Liver (tissue), 3 donors: ENCODE measurements at regions not wholly inside any gene's neighbourhood (a gene's known extent, or its start where the extent isn't known, plus 50 kb on each side); places are given as distances from the start of the nearest gene placed in this dataset.

Source experiments
- EGR1 ChIP-seq, 2 donors: IDR thresholded peaks; 2 replicates each; pipeline ENCODE4 v1.6.1; 2016 to 2018; ENCODE audit warnings: antibody characterized with exemption in 2 of 2, low read depth in 2 of 2
- FOXA1 ChIP-seq: IDR thresholded peaks from 2 replicates; pipeline ENCODE4 v1.6.1; 2016; ENCODE audit warnings: antibody characterized with exemption
- GABPA ChIP-seq, 2 donors: IDR thresholded peaks in 1 of 2; conservative IDR thresholded peaks in 1 of 2; 2 replicates each; pipeline ENCODE4 v1.6.1; 2016; ENCODE audit warnings: antibody characterized with exemption in 2 of 2, mild to moderate bottlenecking in 1 of 2, moderate library complexity in 1 of 2
- JUND ChIP-seq, 2 donors: IDR thresholded peaks; 2 replicates each; pipeline ENCODE4 v1.6.1; 2016; ENCODE audit warnings: antibody characterized with exemption in 2 of 2
- RAD21 ChIP-seq, 2 donors: IDR thresholded peaks; 2 replicates each; pipeline ENCODE4 v1.6.1; 2016; ENCODE audit warnings: antibody characterized with exemption in 2 of 2, mild to moderate bottlenecking in 2 of 2
- SP1 ChIP-seq: IDR thresholded peaks from 2 replicates; pipeline ENCODE4 v1.6.1; 2018; ENCODE audit warnings: antibody characterized with exemption, mild to moderate bottlenecking
- TAF1 ChIP-seq: conservative IDR thresholded peaks from 2 replicates; pipeline ENCODE4 v1.6.1; 2016; ENCODE audit warnings: antibody characterized with exemption, mild to moderate bottlenecking
- TF ChIP-seq, protein P1 (sequence below): IDR thresholded peaks from 2 replicates; pipeline ENCODE4 v1.6.1; 2016; ENCODE audit warnings: antibody characterized with exemption
- TF ChIP-seq, protein P2 (sequence below): fragments of 150-350 bp; IDR thresholded peaks from 2 replicates; pipeline ENCODE4 v1.5.1; 2017; ENCODE audit warnings: improper control_type of control experiment, low read depth, low read length; ENCODE audit not compliant: missing input control
- TF ChIP-seq, protein P3 (sequence below): IDR thresholded peaks from 2 replicates; pipeline ENCODE4 v1.6.1; 2016; ENCODE audit warnings: antibody characterized with exemption, mild to moderate bottlenecking
- TF ChIP-seq, protein P4 (sequence below): IDR thresholded peaks from 2 replicates; pipeline ENCODE4 v1.6.1; 2016; ENCODE audit warnings: antibody characterized with exemption
- donor health status: healthy.
- donor health status: healthy.

DNA sequence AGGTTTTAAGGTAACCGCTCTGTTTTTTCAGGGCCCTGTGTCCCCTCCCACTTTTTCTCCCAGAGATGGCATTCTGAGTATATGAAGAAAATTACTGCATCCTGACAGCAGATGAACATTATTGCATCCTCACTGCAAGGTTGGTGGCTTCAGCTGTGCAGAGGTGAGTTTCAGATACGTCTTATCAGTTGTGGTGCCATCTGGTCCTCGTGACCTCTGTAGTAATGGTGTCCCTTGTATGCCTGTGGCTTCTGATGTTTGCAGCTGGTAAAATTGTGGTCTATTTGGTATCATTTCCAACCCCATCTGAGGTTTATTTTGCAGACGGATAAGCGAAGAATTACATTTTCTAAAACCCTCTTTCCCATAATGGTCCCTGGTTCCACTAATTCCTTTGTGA is 417.0 kb downstream of the HS3ST3B1 start:
- TF ChIP-seq EGR1 (IDR thresholded peaks at IDR 0.05; ENCODE audit: low read depth in 2 of 2) (no peak), TAF1 (no peak), FOXA1 (no peak), GABPA (IDR thresholded peaks at IDR 0.05 in 1 of 2, conservative IDR thresholded peaks at IDR 0.05 in 1 of 2) (no peak), JUND (IDR thresholded peaks at IDR 0.05) (no peak), SP1 (no peak), RAD21 (IDR thresholded peaks at IDR 0.05) (no peak)
- TF ChIP-seq, protein P1, sequence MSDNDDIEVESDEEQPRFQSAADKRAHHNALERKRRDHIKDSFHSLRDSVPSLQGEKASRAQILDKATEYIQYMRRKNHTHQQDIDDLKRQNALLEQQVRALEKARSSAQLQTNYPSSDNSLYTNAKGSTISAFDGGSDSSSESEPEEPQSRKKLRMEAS = no peak
- TF ChIP-seq, protein P2, sequence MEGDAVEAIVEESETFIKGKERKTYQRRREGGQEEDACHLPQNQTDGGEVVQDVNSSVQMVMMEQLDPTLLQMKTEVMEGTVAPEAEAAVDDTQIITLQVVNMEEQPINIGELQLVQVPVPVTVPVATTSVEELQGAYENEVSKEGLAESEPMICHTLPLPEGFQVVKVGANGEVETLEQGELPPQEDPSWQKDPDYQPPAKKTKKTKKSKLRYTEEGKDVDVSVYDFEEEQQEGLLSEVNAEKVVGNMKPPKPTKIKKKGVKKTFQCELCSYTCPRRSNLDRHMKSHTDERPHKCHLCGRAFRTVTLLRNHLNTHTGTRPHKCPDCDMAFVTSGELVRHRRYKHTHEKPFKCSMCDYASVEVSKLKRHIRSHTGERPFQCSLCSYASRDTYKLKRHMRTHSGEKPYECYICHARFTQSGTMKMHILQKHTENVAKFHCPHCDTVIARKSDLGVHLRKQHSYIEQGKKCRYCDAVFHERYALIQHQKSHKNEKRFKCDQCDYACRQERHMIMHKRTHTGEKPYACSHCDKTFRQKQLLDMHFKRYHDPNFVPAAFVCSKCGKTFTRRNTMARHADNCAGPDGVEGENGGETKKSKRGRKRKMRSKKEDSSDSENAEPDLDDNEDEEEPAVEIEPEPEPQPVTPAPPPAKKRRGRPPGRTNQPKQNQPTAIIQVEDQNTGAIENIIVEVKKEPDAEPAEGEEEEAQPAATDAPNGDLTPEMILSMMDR = no peak
- TF ChIP-seq, protein P3, sequence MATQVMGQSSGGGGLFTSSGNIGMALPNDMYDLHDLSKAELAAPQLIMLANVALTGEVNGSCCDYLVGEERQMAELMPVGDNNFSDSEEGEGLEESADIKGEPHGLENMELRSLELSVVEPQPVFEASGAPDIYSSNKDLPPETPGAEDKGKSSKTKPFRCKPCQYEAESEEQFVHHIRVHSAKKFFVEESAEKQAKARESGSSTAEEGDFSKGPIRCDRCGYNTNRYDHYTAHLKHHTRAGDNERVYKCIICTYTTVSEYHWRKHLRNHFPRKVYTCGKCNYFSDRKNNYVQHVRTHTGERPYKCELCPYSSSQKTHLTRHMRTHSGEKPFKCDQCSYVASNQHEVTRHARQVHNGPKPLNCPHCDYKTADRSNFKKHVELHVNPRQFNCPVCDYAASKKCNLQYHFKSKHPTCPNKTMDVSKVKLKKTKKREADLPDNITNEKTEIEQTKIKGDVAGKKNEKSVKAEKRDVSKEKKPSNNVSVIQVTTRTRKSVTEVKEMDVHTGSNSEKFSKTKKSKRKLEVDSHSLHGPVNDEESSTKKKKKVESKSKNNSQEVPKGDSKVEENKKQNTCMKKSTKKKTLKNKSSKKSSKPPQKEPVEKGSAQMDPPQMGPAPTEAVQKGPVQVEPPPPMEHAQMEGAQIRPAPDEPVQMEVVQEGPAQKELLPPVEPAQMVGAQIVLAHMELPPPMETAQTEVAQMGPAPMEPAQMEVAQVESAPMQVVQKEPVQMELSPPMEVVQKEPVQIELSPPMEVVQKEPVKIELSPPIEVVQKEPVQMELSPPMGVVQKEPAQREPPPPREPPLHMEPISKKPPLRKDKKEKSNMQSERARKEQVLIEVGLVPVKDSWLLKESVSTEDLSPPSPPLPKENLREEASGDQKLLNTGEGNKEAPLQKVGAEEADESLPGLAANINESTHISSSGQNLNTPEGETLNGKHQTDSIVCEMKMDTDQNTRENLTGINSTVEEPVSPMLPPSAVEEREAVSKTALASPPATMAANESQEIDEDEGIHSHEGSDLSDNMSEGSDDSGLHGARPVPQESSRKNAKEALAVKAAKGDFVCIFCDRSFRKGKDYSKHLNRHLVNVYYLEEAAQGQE = no peak
- TF ChIP-seq, protein P4, sequence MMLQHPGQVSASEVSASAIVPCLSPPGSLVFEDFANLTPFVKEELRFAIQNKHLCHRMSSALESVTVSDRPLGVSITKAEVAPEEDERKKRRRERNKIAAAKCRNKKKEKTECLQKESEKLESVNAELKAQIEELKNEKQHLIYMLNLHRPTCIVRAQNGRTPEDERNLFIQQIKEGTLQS = no peak
